ENCODE measurements at regions not wholly inside any gene's neighbourhood (a gene's known extent, or its start where the extent isn't known, plus 50 kb on each side); places are given as distances from the start of the nearest gene placed in this dataset.

- no peaks in the 10 kb centered on the region for H3K9me3 ChIP-seq (ENCODE audit: control insufficient read depth, insufficient read depth, low read length)
- no peak overlapping the region for H3K27ac ChIP-seq (ENCODE audit: low read depth, low read length)
- ChIA-PET CTCF (interaction anchor here (1.6 to 3.9 kb wide), 3 partner anchors 12 to 424 kb away, joined by 5 to 17 read pairs (median 5); no protein-coding TSS in a partner anchor), POLR2A (no interaction called here)
- no peak overlapping the region for H3K4me3 ChIP-seq (ENCODE audit: low read depth, low read length)
- no peak for TF ChIP-seq CTCF (IDR thresholded peaks at IDR 0.05; ENCODE audit: low read depth, low read length)
- DNase-seq (ENCODE audit: low read depth, low spot score), result no peak
- no peaks in the 10 kb centered on the region for H3K27me3 ChIP-seq (ENCODE audit: control insufficient read depth, insufficient read depth, low read length)
Measured at GRCh38 chr5:10876006-10876744, 115.1 kb upstream of the DAP start.

GRCh38 chr5:10875201-10875768 lies 114.3 kb upstream of the DAP start:
- ChIA-PET CTCF (interaction anchor here (1.6 to 3.9 kb wide), 3 partner anchors 11 to 423 kb away, joined by 5 to 17 read pairs (median 5); no protein-coding TSS in a partner anchor), POLR2A (no interaction called here)
- no peak overlapping the region for H3K27ac ChIP-seq (ENCODE audit: low read depth, low read length)
- no peaks in the 10 kb centered on the region for H3K9me3 ChIP-seq (ENCODE audit: control insufficient read depth, insufficient read depth, low read length)
- H3K27me3 ChIP-seq (ENCODE audit: control insufficient read depth, insufficient read depth, low read length), result no peaks in the 10 kb centered on the region
- no peak for TF ChIP-seq CTCF (IDR thresholded peaks at IDR 0.05; ENCODE audit: low read depth, low read length)
- H3K4me3 ChIP-seq (ENCODE audit: low read depth, low read length), result no peak overlapping the region
- no peak for DNase-seq (ENCODE audit: low read depth, low spot score)

- POLR2A ChIA-PET, result no interaction called here
- no peak overlapping the region for H3K27ac ChIP-seq (ENCODE audit: low read depth, low read length)
- TF ChIP-seq CTCF (IDR thresholded peaks at IDR 0.05; ENCODE audit: low read depth, low read length), result no peak
- H3K27me3 ChIP-seq (ENCODE audit: control insufficient read depth, insufficient read depth, low read length), result no peaks in the 10 kb centered on the region
- H3K9me3 ChIP-seq (ENCODE audit: control insufficient read depth, insufficient read depth, low read length), result no peaks in the 10 kb centered on the region
- CTCF ChIA-PET, result interaction anchor here (1.9 kb wide), 1 partner anchor 422 kb away, joined by 5 read pairs; no protein-coding TSS in a partner anchor
- H3K4me3 ChIP-seq (ENCODE audit: low read depth, low read length), result no peak overlapping the region
- DNase-seq (ENCODE audit: low read depth, low spot score), result no peak
Measured at GRCh38 chr5:10874541-10874940, 113.5 kb upstream of the DAP start.

- H3K27ac ChIP-seq (ENCODE audit: low read depth, low read length), result no peak overlapping the region
- H3K27me3 ChIP-seq (ENCODE audit: control insufficient read depth, insufficient read depth, low read length), result no peaks in the 10 kb centered on the region
- no peak overlapping the region for H3K4me3 ChIP-seq (ENCODE audit: low read depth, low read length)
- POLR2A ChIA-PET, result no interaction called here
- no peak for TF ChIP-seq CTCF (IDR thresholded peaks at IDR 0.05; ENCODE audit: low read depth, low read length)
- no peak for DNase-seq (ENCODE audit: low read depth, low spot score)
- H3K9me3 ChIP-seq (ENCODE audit: control insufficient read depth, insufficient read depth, low read length), result no peaks in the 10 kb centered on the region
- CTCF ChIA-PET, result interaction anchor here (1.2 kb wide), 1 partner anchor 170 kb away, joined by 3 read pairs; no protein-coding TSS in a partner anchor
Measured at GRCh38 chr5:10870791-10871190, 109.8 kb upstream of the DAP start.

- Histone ChIP-seq H3K9me3 (ENCODE audit: control insufficient read depth, insufficient read depth, low read length) (no peaks in the 10 kb centered on the region), H3K27ac (ENCODE audit: low read depth, low read length) (no peak overlapping the region), H3K4me3 (ENCODE audit: low read depth, low read length) (no peak overlapping the region), H3K27me3 (ENCODE audit: control insufficient read depth, insufficient read depth, low read length) (no peaks in the 10 kb centered on the region)
- no peak for DNase-seq (ENCODE audit: low read depth, low spot score)
- TF ChIP-seq CTCF (IDR thresholded peaks at IDR 0.05; ENCODE audit: low read depth, low read length), result no peak
- ChIA-PET CTCF (interaction anchor here (0.6 to 1.0 kb wide), 2 partner anchors 13 to 174 kb away, joined by 3 to 5 read pairs; no protein-coding TSS in a partner anchor), POLR2A (no interaction called here)
Measured at GRCh38 chr5:10868956-10869355, 107.9 kb upstream of the DAP start.

Measured in AG04450 (cell line).